ENCODE measurements at regions not wholly inside any gene's neighbourhood (a gene's known extent, or its start where the extent isn't known, plus 50 kb on each side); places are given as distances from the start of the nearest gene placed in this dataset.

DNA sequence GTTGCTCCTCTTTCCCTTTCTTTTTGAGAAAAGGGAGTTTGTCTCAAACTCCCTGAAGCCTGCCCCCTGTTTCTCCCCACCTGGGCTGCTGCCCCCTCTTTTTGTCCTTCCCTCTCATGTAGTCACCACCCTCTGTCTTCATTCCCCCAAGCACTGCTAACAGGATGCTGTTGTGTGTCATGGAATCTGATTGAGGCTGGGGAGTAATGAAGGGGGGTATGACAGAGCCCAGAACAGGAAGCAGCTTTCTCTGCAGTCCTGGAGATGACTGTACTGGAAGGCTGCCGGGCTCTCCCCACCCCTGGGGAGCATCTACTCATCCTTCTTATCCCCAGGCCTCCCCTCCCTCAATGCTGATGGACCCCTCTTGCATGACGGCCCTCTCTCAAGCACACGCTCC lies 181.6 kb downstream of the ABHD5 start:
- TF ChIP-seq EZH2 (IDR thresholded peaks at IDR 0.05; ENCODE audit: borderline replicate concordance, control insufficient read depth, low read depth, low read length) (no peak), CBX5 (IDR thresholded peaks at IDR 0.05; ENCODE audit: low read depth) (no peak), BMI1 (IDR thresholded peaks at IDR 0.05; ENCODE audit: borderline replicate concordance) (no peak), BACH1 (IDR thresholded peaks at IDR 0.05; ENCODE audit: borderline replicate concordance) (no peak)
- TF ChIP-seq, protein P1, sequence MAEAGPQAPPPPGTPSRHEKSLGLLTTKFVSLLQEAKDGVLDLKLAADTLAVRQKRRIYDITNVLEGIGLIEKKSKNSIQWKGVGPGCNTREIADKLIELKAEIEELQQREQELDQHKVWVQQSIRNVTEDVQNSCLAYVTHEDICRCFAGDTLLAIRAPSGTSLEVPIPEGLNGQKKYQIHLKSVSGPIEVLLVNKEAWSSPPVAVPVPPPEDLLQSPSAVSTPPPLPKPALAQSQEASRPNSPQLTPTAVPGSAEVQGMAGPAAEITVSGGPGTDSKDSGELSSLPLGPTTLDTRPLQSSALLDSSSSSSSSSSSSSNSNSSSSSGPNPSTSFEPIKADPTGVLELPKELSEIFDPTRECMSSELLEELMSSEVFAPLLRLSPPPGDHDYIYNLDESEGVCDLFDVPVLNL (IDR thresholded peaks at IDR 0.05; ENCODE audit: low read depth, low read length): no peak
- TF ChIP-seq, protein P2, sequence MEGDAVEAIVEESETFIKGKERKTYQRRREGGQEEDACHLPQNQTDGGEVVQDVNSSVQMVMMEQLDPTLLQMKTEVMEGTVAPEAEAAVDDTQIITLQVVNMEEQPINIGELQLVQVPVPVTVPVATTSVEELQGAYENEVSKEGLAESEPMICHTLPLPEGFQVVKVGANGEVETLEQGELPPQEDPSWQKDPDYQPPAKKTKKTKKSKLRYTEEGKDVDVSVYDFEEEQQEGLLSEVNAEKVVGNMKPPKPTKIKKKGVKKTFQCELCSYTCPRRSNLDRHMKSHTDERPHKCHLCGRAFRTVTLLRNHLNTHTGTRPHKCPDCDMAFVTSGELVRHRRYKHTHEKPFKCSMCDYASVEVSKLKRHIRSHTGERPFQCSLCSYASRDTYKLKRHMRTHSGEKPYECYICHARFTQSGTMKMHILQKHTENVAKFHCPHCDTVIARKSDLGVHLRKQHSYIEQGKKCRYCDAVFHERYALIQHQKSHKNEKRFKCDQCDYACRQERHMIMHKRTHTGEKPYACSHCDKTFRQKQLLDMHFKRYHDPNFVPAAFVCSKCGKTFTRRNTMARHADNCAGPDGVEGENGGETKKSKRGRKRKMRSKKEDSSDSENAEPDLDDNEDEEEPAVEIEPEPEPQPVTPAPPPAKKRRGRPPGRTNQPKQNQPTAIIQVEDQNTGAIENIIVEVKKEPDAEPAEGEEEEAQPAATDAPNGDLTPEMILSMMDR (IDR thresholded peaks at IDR 0.05 in 2 of 3, conservative IDR thresholded peaks at IDR 0.05 in 1 of 3; ENCODE audit: control insufficient read depth in 2 of 3, extremely low read depth in 1 of 3, insufficient read depth in 1 of 3, low read depth in 3 of 3, low read length in 3 of 3): no peak
- TF ChIP-seq, protein P3, sequence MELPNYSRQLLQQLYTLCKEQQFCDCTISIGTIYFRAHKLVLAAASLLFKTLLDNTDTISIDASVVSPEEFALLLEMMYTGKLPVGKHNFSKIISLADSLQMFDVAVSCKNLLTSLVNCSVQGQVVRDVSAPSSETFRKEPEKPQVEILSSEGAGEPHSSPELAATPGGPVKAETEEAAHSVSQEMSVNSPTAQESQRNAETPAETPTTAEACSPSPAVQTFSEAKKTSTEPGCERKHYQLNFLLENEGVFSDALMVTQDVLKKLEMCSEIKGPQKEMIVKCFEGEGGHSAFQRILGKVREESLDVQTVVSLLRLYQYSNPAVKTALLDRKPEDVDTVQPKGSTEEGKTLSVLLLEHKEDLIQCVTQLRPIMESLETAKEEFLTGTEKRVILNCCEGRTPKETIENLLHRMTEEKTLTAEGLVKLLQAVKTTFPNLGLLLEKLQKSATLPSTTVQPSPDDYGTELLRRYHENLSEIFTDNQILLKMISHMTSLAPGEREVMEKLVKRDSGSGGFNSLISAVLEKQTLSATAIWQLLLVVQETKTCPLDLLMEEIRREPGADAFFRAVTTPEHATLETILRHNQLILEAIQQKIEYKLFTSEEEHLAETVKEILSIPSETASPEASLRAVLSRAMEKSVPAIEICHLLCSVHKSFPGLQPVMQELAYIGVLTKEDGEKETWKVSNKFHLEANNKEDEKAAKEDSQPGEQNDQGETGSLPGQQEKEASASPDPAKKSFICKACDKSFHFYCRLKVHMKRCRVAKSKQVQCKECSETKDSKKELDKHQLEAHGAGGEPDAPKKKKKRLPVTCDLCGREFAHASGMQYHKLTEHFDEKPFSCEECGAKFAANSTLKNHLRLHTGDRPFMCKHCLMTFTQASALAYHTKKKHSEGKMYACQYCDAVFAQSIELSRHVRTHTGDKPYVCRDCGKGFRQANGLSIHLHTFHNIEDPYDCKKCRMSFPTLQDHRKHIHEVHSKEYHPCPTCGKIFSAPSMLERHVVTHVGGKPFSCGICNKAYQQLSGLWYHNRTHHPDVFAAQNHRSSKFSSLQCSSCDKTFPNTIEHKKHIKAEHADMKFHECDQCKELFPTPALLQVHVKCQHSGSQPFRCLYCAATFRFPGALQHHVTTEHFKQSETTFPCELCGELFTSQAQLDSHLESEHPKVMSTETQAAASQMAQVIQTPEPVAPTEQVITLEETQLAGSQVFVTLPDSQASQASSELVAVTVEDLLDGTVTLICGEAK (IDR thresholded peaks at IDR 0.05; ENCODE audit: borderline replicate concordance): no peak
